HepG2 (cell line): ENCODE measurements at regions not wholly inside any gene's neighbourhood (a gene's known extent, or its start where the extent isn't known, plus 50 kb on each side); places are given as distances from the start of the nearest gene placed in this dataset.

Source experiments
- AGO1 ChIP-seq: fragments of 200-400 bp; formaldehyde crosslinking; IDR thresholded peaks from 2 replicates; pipeline ENCODE4 v1.6.1; 2017; ENCODE audit warnings: mild to moderate bottlenecking, low read depth, low read length, moderate library complexity; ENCODE audit not compliant: poor library complexity, severe bottlenecking
- AHDC1 ChIP-seq: sonication (generic); formaldehyde crosslinking; IDR thresholded peaks from 2 replicates; pipeline ENCODE4 v1.5.1; 2020; ENCODE audit warnings: mild to moderate bottlenecking, missing genetic modification reagents, borderline replicate concordance
- ATF1 ChIP-seq: IDR thresholded peaks from 2 replicates; pipeline ENCODE4 v1.6.1; 2016; ENCODE audit warnings: mild to moderate bottlenecking, control low read depth
- CCDC6 ChIP-seq: sonication (generic); formaldehyde crosslinking; IDR thresholded peaks from 2 replicates; pipeline ENCODE4 v1.8.1; 2022; ENCODE audit warnings: mild to moderate bottlenecking, missing genetic modification reagents, moderate library complexity
- CREBL2 ChIP-seq: sonication (generic); formaldehyde crosslinking; IDR thresholded peaks from 2 replicates; pipeline ENCODE4 v1.8.1; 2023; ENCODE audit warnings: missing genetic modification reagents, mild to moderate bottlenecking, borderline replicate concordance
- DR1 ChIP-seq: sonication (generic); formaldehyde crosslinking; IDR thresholded peaks from 2 replicates; pipeline ENCODE4 v1.8.0; 2021; ENCODE audit warnings: mild to moderate bottlenecking, missing genetic modification reagents, inconsistent platforms
- FOXA3 ChIP-seq: IDR thresholded peaks from 2 replicates; pipeline ENCODE4 v1.6.1; 2016; ENCODE audit warnings: missing genetic modification reagents, missing compliant biosample characterization
- HMG20A ChIP-seq: IDR thresholded peaks from 2 replicates; pipeline ENCODE4 v1.6.1; 2016; ENCODE audit warnings: borderline replicate concordance
- MIXL1 ChIP-seq: IDR thresholded peaks from 2 replicates; pipeline ENCODE4 v1.6.1; 2016
- NR1H2 ChIP-seq: sonication (generic); formaldehyde crosslinking; IDR thresholded peaks from 2 replicates; pipeline ENCODE4 v1.8.1; 2022; ENCODE audit warnings: low read depth, missing genetic modification reagents, borderline replicate concordance
- RFX3 ChIP-seq: IDR thresholded peaks from 2 replicates; pipeline ENCODE4 v1.6.1; 2016; ENCODE audit warnings: missing biosample characterization, missing genetic modification reagents
- SUZ12 ChIP-seq: fragments of 150-350 bp; IDR thresholded peaks from 2 replicates; pipeline ENCODE4 v1.6.1; 2014; ENCODE audit warnings: low read depth, low read length
- YEATS2 ChIP-seq: sonication (generic); formaldehyde crosslinking; IDR thresholded peaks from 2 replicates; pipeline ENCODE4 v1.4.0; 2020; ENCODE audit warnings: missing genetic modification reagents, borderline replicate concordance
- ZHX2 ChIP-seq, 2 experiments: sonication (generic) in 1 of 2; formaldehyde crosslinking in 1 of 2; IDR thresholded peaks; 2 replicates each; pipeline versions ENCODE4 v1.6.1 to v1.9.0; 2014 to 2022; ENCODE audit warnings: antibody characterized with exemption in 1 of 2, borderline replicate concordance in 1 of 2, inconsistent platforms in 1 of 2, low read depth in 1 of 2, missing genetic modification reagents in 1 of 2
- ZNF501 ChIP-seq: sonication (generic); formaldehyde crosslinking; IDR thresholded peaks from 2 replicates; pipeline ENCODE4 v1.5.1; 2020; ENCODE audit warnings: mild to moderate bottlenecking, moderate library complexity, missing genetic modification reagents
- ZNF567 ChIP-seq: sonication (generic); formaldehyde crosslinking; IDR thresholded peaks from 2 replicates; pipeline ENCODE4 v1.8.1; 2023; ENCODE audit warnings: mild to moderate bottlenecking, missing genetic modification reagents, borderline replicate concordance
- ZNF75D ChIP-seq: sonication (generic); formaldehyde crosslinking; IDR thresholded peaks from 2 replicates; pipeline ENCODE4 v1.8.1; 2023; ENCODE audit warnings: missing genetic modification reagents, mild to moderate bottlenecking, borderline replicate concordance

- no peak for TF ChIP-seq ZHX2 (IDR thresholded peaks at IDR 0.05; ENCODE audit: low read depth)
- no peak for TF ChIP-seq ZHX2 (CRISPR knock-in tag; IDR thresholded peaks at IDR 0.05; ENCODE audit: borderline replicate concordance)
- no peak for TF ChIP-seq CCDC6 (CRISPR knock-in tag)
- peak; percentile 33; the same call in 1 of the 2 replicates for TF ChIP-seq HMG20A (CRISPR knock-in tag)
- no peak for TF ChIP-seq YEATS2
- no peak for TF ChIP-seq ATF1 (CRISPR knock-in tag)
- peak; percentile 69 for TF ChIP-seq FOXA3 (CRISPR knock-in tag)
- no peak for TF ChIP-seq ZNF75D (CRISPR knock-in tag)
- no peak for TF ChIP-seq ZNF501 (CRISPR knock-in tag)
- no peak for TF ChIP-seq DR1 (CRISPR knock-in tag)
- TF ChIP-seq AHDC1 (CRISPR knock-in tag), result no peak
- TF ChIP-seq RFX3 (CRISPR knock-in tag), result no peak
- TF ChIP-seq NR1H2 (CRISPR knock-in tag), result no peak
- TF ChIP-seq CREBL2 (CRISPR knock-in tag), result no peak
- TF ChIP-seq ZNF567, result no peak
- TF ChIP-seq AGO1, result no peak
- TF ChIP-seq MIXL1 (CRISPR knock-in tag), result peak; percentile 31; the same call in 1 of the 2 replicates
- no peak for TF ChIP-seq SUZ12
Observed at GRCh38 chr1:58941471-58942289, 157.8 kb upstream of the JUN start (continued).
